Spleen (tissue), 11 donors: ENCODE measurements at regions not wholly inside any gene's neighbourhood (a gene's known extent, or its start where the extent isn't known, plus 50 kb on each side); places are given as distances from the start of the nearest gene placed in this dataset.

Experiments used
- DNase-seq: peaks from one replicate; pipeline ENCODE4 v3.0.0-alpha.2; 2020
- H3K27ac ChIP-seq, 8 donors: fragments of 200-600 bp; sonication (generic) in 7 of 8; 1 replicate in 4 of 8; 2 replicates in 4 of 8; pipeline versions ENCODE4 v1.5.0 to v1.8.0; 2016 to 2021; ENCODE audit warnings: inconsistent platforms in 4 of 8, mild to moderate bottlenecking in 4 of 8, moderate library complexity in 1 of 8
- H3K27me3 ChIP-seq, 7 donors: fragments of 200-600 bp; sonication (generic) in 6 of 7; replicated peaks in 1 of 7; 1 replicate in 4 of 7; 2 replicates in 3 of 7; pipeline versions ENCODE4 v1.5.0 to v1.8.0; 2016 to 2021; ENCODE audit warnings: inconsistent platforms in 3 of 7, mild to moderate bottlenecking in 1 of 7
- H3K36me3 ChIP-seq, 6 donors: fragments of 200-600 bp; sonication (generic) in 5 of 6; 1 replicate in 4 of 6; 2 replicates in 2 of 6; pipeline versions ENCODE4 v1.5.0 to v1.8.0; 2016 to 2021; ENCODE audit warnings: inconsistent platforms in 2 of 6
- H3K4me1 ChIP-seq, 6 donors: fragments of 200-600 bp; sonication (generic) in 5 of 6; 1 replicate in 3 of 6; 2 replicates in 3 of 6; pipeline versions ENCODE4 v1.5.0 to v1.8.0; 2016 to 2021; ENCODE audit warnings: inconsistent platforms in 3 of 6
- H3K4me3 ChIP-seq, 8 donors: fragments of 200-600 bp; sonication (generic) in 7 of 8; 1 replicate in 4 of 8; 2 replicates in 4 of 8; pipeline versions ENCODE4 v1.5.0 to v1.8.0; 2016 to 2021; ENCODE audit warnings: inconsistent platforms in 4 of 8, mild to moderate bottlenecking in 4 of 8, moderate library complexity in 2 of 8
- H3K9me3 ChIP-seq, 8 donors: fragments of 200-600 bp; sonication (generic) in 7 of 8; 1 replicate in 4 of 8; 2 replicates in 4 of 8; pipeline versions ENCODE4 v1.5.0 to v1.8.0; 2016 to 2021; ENCODE audit warnings: inconsistent platforms in 4 of 8
- CTCF ChIP-seq, 11 experiments: fragments of 200-600 bp in 7 of 11; fragments of 450-650 bp in 4 of 11; sonication (generic) in 4 of 11; IDR thresholded peaks in 8 of 11; conservative IDR thresholded peaks in 3 of 11; 1 replicate in 7 of 11; 2 replicates in 4 of 11; pipeline versions ENCODE4 v1.4.0 to v1.8.0; 2016 to 2021; ENCODE audit warnings: antibody characterized with exemption in 11 of 11, inconsistent platforms in 4 of 11, mild to moderate bottlenecking in 1 of 11
- POLR2A ChIP-seq, 3 donors: fragments of 450-650 bp; IDR thresholded peaks; one replicate each; pipeline ENCODE4 v1.5.1; 2017; ENCODE audit warnings: antibody characterized with exemption in 3 of 3, mild to moderate bottlenecking in 1 of 3
- POLR2AphosphoS5 ChIP-seq, 3 donors: sonication (generic); formaldehyde crosslinking; IDR thresholded peaks; one replicate each; pipeline ENCODE4 v1.5.1; 2017; ENCODE audit warnings: antibody characterized with exemption in 3 of 3
- WGBS, 5 donors: extraction: QIAGEN DNeasy Blood & Tissue Kit in 3 of 5; methylation state at CpG; one replicate each; pipeline versions ENCODE4 v1.1.5 to v1.1.7; 2013 to 2018; 5-methylcytosine and 5-hydroxymethylcytosine counted together
- intact Hi-C: fragments of 100-400 bp; cut with DNase I; formaldehyde crosslinking; loops from one replicate; pipeline ENCODE4 v1.15.0; 2023; ENCODE audit warnings: low total_unique reads
- donor health status: healthy with polysubstance abuse.
- donor health status: DM: no; HTN: no; CAD: no; lungs with moderate emphysema.
- donor health status: DM: no; HTN: no; CAD: no.
- donor health status: Bipolar disorder and iron deficiency.
- donor health status: healthy.
- donor health status: DM: no; HTN: no; CAD: no.
- donor health status: DM: yes; HTN: yes; CAD: no.

GRCh38 chr6:92427453-92427852 lies 991.9 kb downstream of the EPHA7 start:
- Histone ChIP-seq H3K4me3 (no peak overlapping the region), H3K36me3 (no peaks in the 10 kb centered on the region), H3K27ac (no peak overlapping the region), H3K27me3 (no peaks in the 10 kb centered on the region), H3K9me3 (no peaks in the 10 kb centered on the region), H3K4me1 (no peaks in the 10 kb centered on the region)
- TF ChIP-seq POLR2A (IDR thresholded peaks at IDR 0.05) (no peak), CTCF (IDR thresholded peaks at IDR 0.05 in 8 of 11, conservative IDR thresholded peaks at IDR 0.05 in 3 of 11) (no peak), POLR2AphosphoS5 (IDR thresholded peaks at IDR 0.05) (no peak)
- intact Hi-C loops: no loop called here
- 71 to 84% (median 80%) methylated on average over 2 of the region's 2 CpGs for WGBS, 5 donors
- no peak for DNase-seq

GRCh38 chr6:92415656-92416055 lies 1003.7 kb downstream of the EPHA7 start:
- H3K4me1 ChIP-seq: no peaks in the 10 kb centered on the region
- no peak overlapping the region for H3K27ac ChIP-seq
- H3K9me3 ChIP-seq: peaks cover 0 to 25% (median 18%) of the 10 kb centered on the region in 8 donors
- no peaks in the 10 kb centered on the region for H3K36me3 ChIP-seq
- no peak for DNase-seq
- intact Hi-C loops: no loop called here
- H3K4me3 ChIP-seq: no peak overlapping the region
- 30 to 71% (median 53%) methylated on average over 4 of the region's 4 CpGs for WGBS, 5 donors
- TF ChIP-seq POLR2A (IDR thresholded peaks at IDR 0.05) (no peak), CTCF (IDR thresholded peaks at IDR 0.05 in 8 of 11, conservative IDR thresholded peaks at IDR 0.05 in 3 of 11) (no peak), POLR2AphosphoS5 (IDR thresholded peaks at IDR 0.05) (no peak)
- H3K27me3 ChIP-seq: no peaks in the 10 kb centered on the region

- Histone ChIP-seq H3K27me3 (no peaks in the 10 kb centered on the region), H3K36me3 (no peaks in the 10 kb centered on the region), H3K4me3 (no peak overlapping the region), H3K4me1 (no peaks in the 10 kb centered on the region), H3K27ac (no peak overlapping the region), H3K9me3 (peaks cover 0 to 41% (median 30%) of the 10 kb centered on the region in 8 donors)
- intact Hi-C loops: no loop called here
- TF ChIP-seq POLR2AphosphoS5 (IDR thresholded peaks at IDR 0.05): no peak
- TF ChIP-seq CTCF (IDR thresholded peaks at IDR 0.05 in 8 of 11, conservative IDR thresholded peaks at IDR 0.05 in 3 of 11): no peak
- DNase-seq: no peak
Observed at GRCh38 chr6:92408350-92408749, 1011.0 kb downstream of the EPHA7 start.

- H3K27me3 ChIP-seq: no peaks in the 10 kb centered on the region
- DNase-seq: no peak
- no peaks in the 10 kb centered on the region for H3K4me1 ChIP-seq
- H3K27ac ChIP-seq: no peak overlapping the region
- 43 to 87% (median 77%) methylated on average over 2 of the region's 2 CpGs for WGBS, 5 donors
- H3K9me3 ChIP-seq: peaks cover 0 to 14% (median under 1%) of the 10 kb centered on the region in 8 donors
- no peak for TF ChIP-seq POLR2A (IDR thresholded peaks at IDR 0.05)
- TF ChIP-seq POLR2AphosphoS5 (IDR thresholded peaks at IDR 0.05): no peak
- TF ChIP-seq CTCF (IDR thresholded peaks at IDR 0.05 in 8 of 11, conservative IDR thresholded peaks at IDR 0.05 in 3 of 11): no peak
- no peak overlapping the region for H3K4me3 ChIP-seq
- intact Hi-C loops: no loop called here
- H3K36me3 ChIP-seq: no peaks in the 10 kb centered on the region
Observed at GRCh38 chr6:92404281-92404680, 1015.1 kb downstream of the EPHA7 start.
